SK-N-SH (cell line): ENCODE measurements at regions not wholly inside any gene's neighbourhood (a gene's known extent, or its start where the extent isn't known, plus 50 kb on each side); places are given as distances from the start of the nearest gene placed in this dataset.

Experiments
- CTCF ChIA-PET: fragments of 300-600, 350-600 bp; formaldehyde crosslinking; extraction: SDS; loops from one replicate; lab custom pipeline; 2021; lab: Yijun Ruan, JAX
- POLR2A ChIA-PET: fragments of 350-600 bp; sonication (Branson Sonifier 250); formaldehyde crosslinking; extraction: SDS; loops from one replicate; lab custom pipeline; 2020; ENCODE audit warnings: antibody characterized with exemption, inconsistent platforms; lab: Yijun Ruan, JAX
- DNase-seq: peaks from one replicate; pipeline ENCODE4 v3.0.0; 2012
- H2AFZ ChIP-seq: fragments of 200-600 bp; sonication (generic); 2 replicates; pipeline ENCODE4 v1.8.1; 2016; ENCODE audit warnings: antibody characterized with exemption, mild to moderate bottlenecking, low read depth
- H3F3A ChIP-seq: fragments of 200-600 bp; sonication (generic); replicated peaks from 2 replicates; pipeline ENCODE3; 2016; ENCODE audit warnings: antibody characterized with exemption, mild to moderate bottlenecking; ENCODE audit not compliant: insufficient read depth
- H3K27ac ChIP-seq, 2 experiments: fragments of 200-500 bp in 1 of 2; fragments of 200-600 bp in 1 of 2; sonication (Bioruptor generic) in 1 of 2; sonication (generic), shearing (Covaris generic) in 1 of 2; 2 replicates each; pipeline versions ENCODE4 v1.5.1 to v1.6.1; 2014 to 2016; ENCODE audit warnings: low read depth in 2 of 2, inconsistent platforms in 1 of 2, low read length in 1 of 2, mild to moderate bottlenecking in 1 of 2, mixed read lengths in 1 of 2
- H3K27me3 ChIP-seq: fragments of 200-600 bp; sonication (generic), shearing (Covaris generic); 2 replicates; pipeline ENCODE4 v1.6.1; 2016; ENCODE audit warnings: mixed run types; ENCODE audit not compliant: insufficient read depth
- H3K36me3 ChIP-seq, 2 experiments: fragments of 200-500 bp in 1 of 2; fragments of 200-600 bp in 1 of 2; sonication (Bioruptor generic) in 1 of 2; sonication (generic) in 1 of 2; replicated peaks in 1 of 2; 2 replicates each; pipeline versions ENCODE3 to v1.5.1; 2014 to 2016; ENCODE audit warnings: low read length in 1 of 2, mild to moderate bottlenecking in 1 of 2; ENCODE audit not compliant: insufficient read depth in 2 of 2, control insufficient read depth in 1 of 2
- H3K4me1 ChIP-seq, 2 experiments: fragments of 200-500 bp in 1 of 2; fragments of 200-600 bp in 1 of 2; sonication (Bioruptor generic) in 1 of 2; sonication (generic), shearing (Covaris generic) in 1 of 2; 2 replicates each; pipeline versions ENCODE4 v1.5.1 to v1.6.1; 2014 to 2016; ENCODE audit warnings: low read depth in 1 of 2, low read length in 1 of 2, mixed run types in 1 of 2; ENCODE audit not compliant: insufficient read depth in 2 of 2, control insufficient read depth in 1 of 2
- H3K4me2 ChIP-seq: fragments of 200-600 bp; sonication (generic), shearing (Covaris generic); 2 replicates; pipeline ENCODE4 v1.6.1; 2017; ENCODE audit warnings: mixed run types
- H3K4me3 ChIP-seq, 2 experiments: fragments of 200-500 bp in 1 of 2; fragments of 200-600 bp in 1 of 2; sonication (Bioruptor generic) in 1 of 2; sonication (generic), shearing (Covaris generic) in 1 of 2; 2 replicates each; pipeline versions ENCODE4 v1.5.1 to v1.8.1; 2014 to 2016; ENCODE audit warnings: low read depth in 2 of 2, inconsistent platforms in 1 of 2, low read length in 1 of 2, mild to moderate bottlenecking in 1 of 2, mixed read lengths in 1 of 2, moderate library complexity in 1 of 2
- H3K79me2 ChIP-seq: fragments of 200-600 bp; sonication (generic); 2 replicates; pipeline ENCODE4 v1.8.1; 2017; ENCODE audit warnings: mild to moderate bottlenecking; ENCODE audit not compliant: insufficient read depth
- H3K9ac ChIP-seq: fragments of 200-600 bp; sonication (generic); 2 replicates; pipeline ENCODE4 v1.6.1; 2017; ENCODE audit warnings: mixed run types
- H3K9me2 ChIP-seq: fragments of 200-600 bp; sonication (generic); 2 replicates; pipeline ENCODE4 v1.6.1; 2017; ENCODE audit warnings: mixed run types
- H3K9me3 ChIP-seq: fragments of 200-600 bp; sonication (generic); 2 replicates; pipeline ENCODE4 v1.6.1; 2017; ENCODE audit warnings: mixed run types, mild to moderate bottlenecking, moderate library complexity
- H4K20me1 ChIP-seq: fragments of 200-600 bp; sonication (generic); 2 replicates; pipeline ENCODE4 v1.6.1; 2017; ENCODE audit warnings: mild to moderate bottlenecking, mixed run types; ENCODE audit not compliant: insufficient read depth
- CHD2 ChIP-seq: fragments of 150-350 bp; IDR thresholded peaks from 2 replicates; pipeline ENCODE4 v1.6.1; 2018; ENCODE audit warnings: low read length; ENCODE audit not compliant: partially characterized antibody
- EP300 ChIP-seq, 2 experiments: IDR thresholded peaks; 2 replicates each; pipeline versions ENCODE4 v1.4.0 to v1.6.1; 2012; ENCODE audit warnings: borderline replicate concordance in 1 of 2, low read depth in 1 of 2, low read length in 1 of 2
- EZH2phosphoT487 ChIP-seq: fragments of 200-600 bp; sonication (generic); IDR thresholded peaks from 2 replicates; pipeline ENCODE4 v1.6.1; 2017; ENCODE audit warnings: low read depth, mixed run types, mild to moderate bottlenecking, antibody characterized with exemption, moderate library complexity, borderline replicate concordance
- FOXJ3 ChIP-seq: sonication (generic); formaldehyde crosslinking; IDR thresholded peaks from 2 replicates; pipeline ENCODE4 v1.5.1; 2020; ENCODE audit warnings: mild to moderate bottlenecking, missing genetic modification reagents
- FOXM1 ChIP-seq: IDR thresholded peaks from 2 replicates; pipeline ENCODE4 v1.4.0; 2012; ENCODE audit warnings: low read depth, mild to moderate bottlenecking
- GABPA ChIP-seq: IDR thresholded peaks from 2 replicates; pipeline ENCODE4 v1.4.0; 2012; ENCODE audit warnings: low read depth, mild to moderate bottlenecking
- GATA2 ChIP-seq: sonication (generic); formaldehyde crosslinking; IDR thresholded peaks from 2 replicates; pipeline ENCODE4 v1.5.0; 2020; ENCODE audit warnings: mild to moderate bottlenecking, missing genetic modification reagents
- IRF3 ChIP-seq: fragments of 150-350 bp; IDR thresholded peaks from 2 replicates; pipeline ENCODE4 v1.6.1; 2016; ENCODE audit warnings: mild to moderate bottlenecking, low read depth, low read length
- JUND ChIP-seq: IDR thresholded peaks from 2 replicates; pipeline ENCODE4 v1.4.0; 2012
- MXI1 ChIP-seq: IDR thresholded peaks from 2 replicates; pipeline ENCODE4 v1.6.1; 2012; ENCODE audit warnings: mild to moderate bottlenecking, low read depth, low read length, improper control_type of control experiment
- NRF1 ChIP-seq: IDR thresholded peaks from 2 replicates; pipeline ENCODE4 v1.6.1; 2012; ENCODE audit warnings: low read depth, mild to moderate bottlenecking, low read length
- POLR2AphosphoS5 ChIP-seq: IDR thresholded peaks from 2 replicates; pipeline ENCODE4 v1.6.1; 2012; ENCODE audit warnings: low read depth, low read length
- REST ChIP-seq: IDR thresholded peaks from 2 replicates; pipeline ENCODE4 v1.6.1; 2012; ENCODE audit warnings: mild to moderate bottlenecking, low read depth, low read length, moderate library complexity
- RFX5 ChIP-seq: IDR thresholded peaks from 2 replicates; pipeline ENCODE4 v1.6.1; 2012; ENCODE audit warnings: mild to moderate bottlenecking, improper control_type of control experiment, low read length
- TAF1 ChIP-seq: IDR thresholded peaks from 2 replicates; pipeline ENCODE4 v1.6.1; 2012; ENCODE audit warnings: low read depth, mild to moderate bottlenecking, low read length, moderate library complexity, borderline replicate concordance
- TCF12 ChIP-seq: IDR thresholded peaks from 2 replicates; pipeline ENCODE4 v1.4.0; 2012
- WGBS: methylation state at CpG from one replicate; pipeline ENCODE4 v1.1.6; 2017; ENCODE audit warnings: low lambda C conversion rate; 5-methylcytosine and 5-hydroxymethylcytosine counted together
- TF ChIP-seq, protein P1 (sequence below): fragments of 150-350 bp; IDR thresholded peaks from 2 replicates; pipeline ENCODE4 v1.6.1; 2017; ENCODE audit warnings: antibody characterized with exemption, low read length, low read depth, borderline replicate concordance
- TF ChIP-seq, protein P2 (sequence below): IDR thresholded peaks from 2 replicates; pipeline ENCODE4 v1.4.0; 2012; ENCODE audit warnings: low read depth, borderline replicate concordance

- Histone ChIP-seq H3F3A (no peaks in the 10 kb centered on the region), H3K27me3 (peaks cover 43% of the 10 kb centered on the region; the same call in 1 of the 2 replicates), H3K4me2 (no peak overlapping the region), H2AFZ (no peak overlapping the region), H3K9ac (no peak overlapping the region), H3K36me3 (no peaks in the 10 kb centered on the region), H3K9me2 (no peaks in the 10 kb centered on the region), H3K9me3 (no peaks in the 10 kb centered on the region), H4K20me1 (no peaks in the 10 kb centered on the region), H3K4me3 (no peak overlapping the region), H3K27ac (no peak overlapping the region), H3K4me1 (no peaks in the 10 kb centered on the region), H3K79me2 (no peaks in the 10 kb centered on the region)
- DNase-seq: no peak
- ChIA-PET CTCF (no interaction called here), POLR2A (no interaction called here)
- 24% methylated on average over 8 of the region's 8 CpGs for WGBS
- no peak for TF ChIP-seq FOXJ3 (CRISPR knock-in tag)
- TF ChIP-seq REST: no peak
- TF ChIP-seq IRF3: no peak
- no peak for TF ChIP-seq EZH2phosphoT487
- no peak for TF ChIP-seq EP300 (IDR thresholded peaks at IDR 0.05; ENCODE audit: borderline replicate concordance in 1 of 2, low read depth in 1 of 2, low read length in 1 of 2)
- TF ChIP-seq GATA2 (CRISPR knock-in tag): no peak
- TF ChIP-seq FOXM1: no peak
- TF ChIP-seq POLR2AphosphoS5: no peak
- TF ChIP-seq JUND: no peak
- TF ChIP-seq TCF12: no peak
- TF ChIP-seq, protein P1, sequence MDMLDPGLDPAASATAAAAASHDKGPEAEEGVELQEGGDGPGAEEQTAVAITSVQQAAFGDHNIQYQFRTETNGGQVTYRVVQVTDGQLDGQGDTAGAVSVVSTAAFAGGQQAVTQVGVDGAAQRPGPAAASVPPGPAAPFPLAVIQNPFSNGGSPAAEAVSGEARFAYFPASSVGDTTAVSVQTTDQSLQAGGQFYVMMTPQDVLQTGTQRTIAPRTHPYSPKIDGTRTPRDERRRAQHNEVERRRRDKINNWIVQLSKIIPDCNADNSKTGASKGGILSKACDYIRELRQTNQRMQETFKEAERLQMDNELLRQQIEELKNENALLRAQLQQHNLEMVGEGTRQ: no peak
- TF ChIP-seq NRF1: no peak
- TF ChIP-seq RFX5: no peak
- TF ChIP-seq, protein P2, sequence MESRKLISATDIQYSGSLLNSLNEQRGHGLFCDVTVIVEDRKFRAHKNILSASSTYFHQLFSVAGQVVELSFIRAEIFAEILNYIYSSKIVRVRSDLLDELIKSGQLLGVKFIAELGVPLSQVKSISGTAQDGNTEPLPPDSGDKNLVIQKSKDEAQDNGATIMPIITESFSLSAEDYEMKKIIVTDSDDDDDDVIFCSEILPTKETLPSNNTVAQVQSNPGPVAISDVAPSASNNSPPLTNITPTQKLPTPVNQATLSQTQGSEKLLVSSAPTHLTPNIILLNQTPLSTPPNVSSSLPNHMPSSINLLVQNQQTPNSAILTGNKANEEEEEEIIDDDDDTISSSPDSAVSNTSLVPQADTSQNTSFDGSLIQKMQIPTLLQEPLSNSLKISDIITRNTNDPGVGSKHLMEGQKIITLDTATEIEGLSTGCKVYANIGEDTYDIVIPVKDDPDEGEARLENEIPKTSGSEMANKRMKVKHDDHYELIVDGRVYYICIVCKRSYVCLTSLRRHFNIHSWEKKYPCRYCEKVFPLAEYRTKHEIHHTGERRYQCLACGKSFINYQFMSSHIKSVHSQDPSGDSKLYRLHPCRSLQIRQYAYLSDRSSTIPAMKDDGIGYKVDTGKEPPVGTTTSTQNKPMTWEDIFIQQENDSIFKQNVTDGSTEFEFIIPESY: no peak
- TF ChIP-seq MXI1: no peak
- no peak for TF ChIP-seq CHD2
- no peak for TF ChIP-seq GABPA
- no peak for TF ChIP-seq TAF1
These were observed 133.2 kb upstream of the IRX4 start for GRCh38 chr5:2015961-2016360.
